Astrocyte of the spinal cord (primary cell): ENCODE measurements at regions not wholly inside any gene's neighbourhood (a gene's known extent, or its start where the extent isn't known, plus 50 kb on each side); places are given as distances from the start of the nearest gene placed in this dataset.

Experiments
- DNase-seq: peaks from one replicate; pipeline ENCODE4 v3.0.0; 2011; ENCODE audit warnings: low read depth, low spot score
- H3K4me3 ChIP-seq: 2 replicates; pipeline ENCODE4 v1.5.1; 2011; ENCODE audit warnings: low read depth, mild to moderate bottlenecking, low read length, moderate library complexity
- CTCF ChIP-seq: IDR thresholded peaks from 2 replicates; pipeline ENCODE4 v1.5.1; 2012; ENCODE audit warnings: low read depth, mild to moderate bottlenecking, low read length, inconsistent platforms
- in situ Hi-C: cut with HindIII; loops from 2 replicates; pipeline ENCODE4 v1.10.0; 2017; ENCODE audit warnings: low sequenced_read_pairs

GRCh38 chr2:145078923-145079322 lies 559.0 kb upstream of the ZEB2 start:
- no peak for DNase-seq
- in situ Hi-C loops: no loop called here
- TF ChIP-seq CTCF: no peak
- no peak overlapping the region for H3K4me3 ChIP-seq

- DNase-seq: no peak
- in situ Hi-C loops: no loop called here
- TF ChIP-seq CTCF: no peak
Measured at GRCh38 chr2:145076085-145076484, 556.2 kb upstream of the ZEB2 start.

GRCh38 chr2:145075454-145076062 lies 555.6 kb upstream of the ZEB2 start:
- no peak for DNase-seq
- H3K4me3 ChIP-seq: no peak overlapping the region
- in situ Hi-C loops: no loop called here
- no peak for TF ChIP-seq CTCF

More at GRCh38 chr2:145076085-145076484, 556.2 kb upstream of the ZEB2 start:
- no peak overlapping the region for H3K4me3 ChIP-seq

GRCh38 chr2:145070703-145071102 lies 550.8 kb upstream of the ZEB2 start:
- no peak for TF ChIP-seq CTCF
- no peak for DNase-seq
- in situ Hi-C loops: no loop called here
- no peak overlapping the region for H3K4me3 ChIP-seq

GRCh38 chr2:145068509-145068908 lies 548.6 kb upstream of the ZEB2 start:
- no peak for TF ChIP-seq CTCF
- no peak for DNase-seq
- no peak overlapping the region for H3K4me3 ChIP-seq
- in situ Hi-C loops: no loop called here

GRCh38 chr2:145067549-145068030 lies 547.7 kb upstream of the ZEB2 start:
- TF ChIP-seq CTCF: no peak
- no peak overlapping the region for H3K4me3 ChIP-seq
- in situ Hi-C loops: no loop called here
- DNase-seq: no peak
